ENCODE measurements at regions not wholly inside any gene's neighbourhood (a gene's known extent, or its start where the extent isn't known, plus 50 kb on each side); places are given as distances from the start of the nearest gene placed in this dataset.

- TF ChIP-seq CTCF (IDR thresholded peaks at IDR 0.05; ENCODE audit: partially characterized antibody, unreplicated experiment): no peak
- H3K36me3 Mint-ChIP-seq (ENCODE audit: unreplicated experiment): no peaks in the 10 kb centered on the region
- H3K27ac Mint-ChIP-seq (ENCODE audit: unreplicated experiment): no peak overlapping the region
- H3K4me3 Mint-ChIP-seq (ENCODE audit: unreplicated experiment): no peak overlapping the region
- H3K4me1 Mint-ChIP-seq (ENCODE audit: low read depth, unreplicated experiment): no peaks in the 10 kb centered on the region
- no peak for DNase-seq
- no peaks in the 10 kb centered on the region for H3K9me3 Mint-ChIP-seq (ENCODE audit: unreplicated experiment)
- no peaks in the 10 kb centered on the region for H3K27me3 Mint-ChIP-seq (ENCODE audit: unreplicated experiment)
Measured at GRCh38 chr1:195482137-195482536, 1126.1 kb downstream of the KCNT2 start.

GRCh38 chr1:195481293-195481692 is 1126.9 kb downstream of the KCNT2 start:
- H3K4me3 Mint-ChIP-seq (ENCODE audit: unreplicated experiment): no peak overlapping the region
- H3K27ac Mint-ChIP-seq (ENCODE audit: unreplicated experiment): no peak overlapping the region
- no peaks in the 10 kb centered on the region for H3K4me1 Mint-ChIP-seq (ENCODE audit: low read depth, unreplicated experiment)
- no peaks in the 10 kb centered on the region for H3K9me3 Mint-ChIP-seq (ENCODE audit: unreplicated experiment)
- no peak for DNase-seq
- H3K36me3 Mint-ChIP-seq (ENCODE audit: unreplicated experiment): no peaks in the 10 kb centered on the region
- H3K27me3 Mint-ChIP-seq (ENCODE audit: unreplicated experiment): no peaks in the 10 kb centered on the region
- no peak for TF ChIP-seq CTCF (IDR thresholded peaks at IDR 0.05; ENCODE audit: partially characterized antibody, unreplicated experiment)

GRCh38 chr1:195475568-195475967 is 1132.7 kb downstream of the KCNT2 start:
- H3K27me3 Mint-ChIP-seq (ENCODE audit: unreplicated experiment): no peaks in the 10 kb centered on the region
- H3K4me3 Mint-ChIP-seq (ENCODE audit: unreplicated experiment): no peak overlapping the region
- no peaks in the 10 kb centered on the region for H3K4me1 Mint-ChIP-seq (ENCODE audit: low read depth, unreplicated experiment)
- TF ChIP-seq CTCF (IDR thresholded peaks at IDR 0.05; ENCODE audit: partially characterized antibody, unreplicated experiment): no peak
- H3K36me3 Mint-ChIP-seq (ENCODE audit: unreplicated experiment): no peaks in the 10 kb centered on the region
- no peak for DNase-seq
- no peak overlapping the region for H3K27ac Mint-ChIP-seq (ENCODE audit: unreplicated experiment)
- no peaks in the 10 kb centered on the region for H3K9me3 Mint-ChIP-seq (ENCODE audit: unreplicated experiment)

GRCh38 chr1:195472291-195472690 is 1135.9 kb downstream of the KCNT2 start:
- no peak overlapping the region for H3K4me3 Mint-ChIP-seq (ENCODE audit: unreplicated experiment)
- H3K36me3 Mint-ChIP-seq (ENCODE audit: unreplicated experiment): no peaks in the 10 kb centered on the region

GRCh38 chr1:195466639-195467038 is 1141.6 kb downstream of the KCNT2 start:
- DNase-seq: no peak
- TF ChIP-seq CTCF (IDR thresholded peaks at IDR 0.05; ENCODE audit: partially characterized antibody, unreplicated experiment): no peak
- Mint-ChIP-seq H3K4me1 (ENCODE audit: low read depth, unreplicated experiment) (no peaks in the 10 kb centered on the region), H3K27ac (ENCODE audit: unreplicated experiment) (no peak overlapping the region), H3K27me3 (ENCODE audit: unreplicated experiment) (no peaks in the 10 kb centered on the region), H3K36me3 (ENCODE audit: unreplicated experiment) (peaks cover 6% of the 10 kb centered on the region), H3K9me3 (ENCODE audit: unreplicated experiment) (peaks cover 2% of the 10 kb centered on the region), H3K4me3 (ENCODE audit: unreplicated experiment) (no peak overlapping the region)

More at GRCh38 chr1:195472291-195472690, 1135.9 kb downstream of the KCNT2 start:
- no peak overlapping the region for H3K27ac Mint-ChIP-seq (ENCODE audit: unreplicated experiment)
- no peaks in the 10 kb centered on the region for H3K4me1 Mint-ChIP-seq (ENCODE audit: low read depth, unreplicated experiment)
- DNase-seq: no peak
- no peaks in the 10 kb centered on the region for H3K27me3 Mint-ChIP-seq (ENCODE audit: unreplicated experiment)
- no peak for TF ChIP-seq CTCF (IDR thresholded peaks at IDR 0.05; ENCODE audit: partially characterized antibody, unreplicated experiment)
- H3K9me3 Mint-ChIP-seq (ENCODE audit: unreplicated experiment): no peaks in the 10 kb centered on the region
